SK-N-SH treated with all-trans-retinoic acid at 6 μM for 48 hours (cell line): ENCODE measurements at regions not wholly inside any gene's neighbourhood (a gene's known extent, or its start where the extent isn't known, plus 50 kb on each side); places are given as distances from the start of the nearest gene placed in this dataset.

Source experiments
- ATAC-seq: fragments of 200-7000 bp; cut with Tn5 transposase; 3 replicates; pipeline ENCODE4 v1.9.1; 2020; ENCODE audit warnings: mild to moderate bottlenecking, moderate library complexity
- ARNTL ChIP-seq: fragments of 450-650 bp; formaldehyde crosslinking; IDR thresholded peaks from 2 replicates; pipeline ENCODE4 v1.5.0; 2020; ENCODE audit warnings: low read depth, mild to moderate bottlenecking, moderate library complexity, borderline replicate concordance
- BACH2 ChIP-seq: fragments of 250-450 bp; sonication (Bioruptor Pico); IDR thresholded peaks from 2 replicates; pipeline ENCODE4 v1.9.0; 2021; ENCODE audit warnings: mild to moderate bottlenecking, borderline replicate concordance
- CREB5 ChIP-seq: fragments of 250-450 bp; sonication (Bioruptor Pico); IDR thresholded peaks from 2 replicates; pipeline ENCODE4 v1.5.1; 2020; ENCODE audit warnings: low read depth, mild to moderate bottlenecking, moderate library complexity
- CSDC2 ChIP-seq: fragments of 250-450 bp; sonication (Bioruptor Pico); IDR thresholded peaks from 2 replicates; pipeline ENCODE4 v1.5.0; 2020; ENCODE audit warnings: mild to moderate bottlenecking, moderate library complexity
- CSRNP3 ChIP-seq: fragments of 250-450 bp; sonication (Bioruptor Pico); IDR thresholded peaks from 2 replicates; pipeline ENCODE4 v1.5.1; 2021; ENCODE audit warnings: mild to moderate bottlenecking, moderate library complexity
- ESRRG ChIP-seq: fragments of 250-450 bp; sonication (Bioruptor Pico); IDR thresholded peaks from 2 replicates; pipeline ENCODE4 v1.6.1; 2021; ENCODE audit warnings: mild to moderate bottlenecking
- OSR1 ChIP-seq: fragments of 250-450 bp; sonication (Bioruptor Pico); IDR thresholded peaks from 2 replicates; pipeline ENCODE4 v1.8.0; 2022; ENCODE audit warnings: moderate library complexity, mild to moderate bottlenecking, inconsistent platforms
- PATZ1 ChIP-seq: fragments of 250-450 bp; sonication (Bioruptor Pico); IDR thresholded peaks from 2 replicates; pipeline ENCODE4 v1.8.0; 2020; ENCODE audit warnings: mild to moderate bottlenecking, moderate library complexity, borderline replicate concordance
- PPARA ChIP-seq: fragments of 250-450 bp; sonication (Bioruptor Pico); IDR thresholded peaks from 2 replicates; pipeline ENCODE4 v1.5.0; 2020; ENCODE audit warnings: mild to moderate bottlenecking, borderline replicate concordance
- TSHZ2 ChIP-seq: fragments of 250-450 bp; sonication (Bioruptor Pico); IDR thresholded peaks from 2 replicates; pipeline ENCODE4 v1.5.0; 2020; ENCODE audit warnings: mild to moderate bottlenecking, moderate library complexity
- ZC3H10 ChIP-seq: fragments of 250-450 bp; sonication (Bioruptor Pico); IDR thresholded peaks from 2 replicates; pipeline ENCODE4 v1.5.1; 2021; ENCODE audit warnings: mild to moderate bottlenecking, moderate library complexity
- ZFP3 ChIP-seq: fragments of 250-450 bp; sonication (Bioruptor Pico); IDR thresholded peaks from 2 replicates; pipeline ENCODE4 v1.5.0; 2020; ENCODE audit warnings: mild to moderate bottlenecking, moderate library complexity
- ZNF565 ChIP-seq: fragments of 450-650 bp; formaldehyde crosslinking; conservative IDR thresholded peaks from 2 replicates; pipeline ENCODE4 v1.5.0; 2020; ENCODE audit warnings: low read depth, mild to moderate bottlenecking, moderate library complexity
- ZNF8 ChIP-seq: fragments of 450-650 bp; formaldehyde crosslinking; IDR thresholded peaks from 2 replicates; pipeline ENCODE4 v1.5.0; 2020; ENCODE audit warnings: mild to moderate bottlenecking, moderate library complexity
- TF ChIP-seq, protein P1 (sequence below): fragments of 250-450 bp; sonication (Bioruptor Pico); IDR thresholded peaks from 2 replicates; pipeline ENCODE4 v1.8.0; 2021; ENCODE audit warnings: low read depth, mild to moderate bottlenecking, moderate library complexity, borderline replicate concordance

GRCh38 chr7:69489533-69489932, 108.7 kb upstream of the AUTS2 start:
- ATAC-seq = no peak

GRCh38 chr7:69498671-69499070, 99.6 kb upstream of the AUTS2 start:
- no peak for ATAC-seq

More at GRCh38 chr7:69489533-69489932, 108.7 kb upstream of the AUTS2 start:
- TF ChIP-seq CSDC2 (no peak), PATZ1 (CRISPR knock-in tag) (no peak), ESRRG (CRISPR knock-in tag) (no peak), TSHZ2 (CRISPR knock-in tag) (no peak), ARNTL (no peak), ZNF565 (CRISPR knock-in tag) (no peak), ZNF8 (CRISPR knock-in tag) (no peak)
- TF ChIP-seq, protein P1, sequence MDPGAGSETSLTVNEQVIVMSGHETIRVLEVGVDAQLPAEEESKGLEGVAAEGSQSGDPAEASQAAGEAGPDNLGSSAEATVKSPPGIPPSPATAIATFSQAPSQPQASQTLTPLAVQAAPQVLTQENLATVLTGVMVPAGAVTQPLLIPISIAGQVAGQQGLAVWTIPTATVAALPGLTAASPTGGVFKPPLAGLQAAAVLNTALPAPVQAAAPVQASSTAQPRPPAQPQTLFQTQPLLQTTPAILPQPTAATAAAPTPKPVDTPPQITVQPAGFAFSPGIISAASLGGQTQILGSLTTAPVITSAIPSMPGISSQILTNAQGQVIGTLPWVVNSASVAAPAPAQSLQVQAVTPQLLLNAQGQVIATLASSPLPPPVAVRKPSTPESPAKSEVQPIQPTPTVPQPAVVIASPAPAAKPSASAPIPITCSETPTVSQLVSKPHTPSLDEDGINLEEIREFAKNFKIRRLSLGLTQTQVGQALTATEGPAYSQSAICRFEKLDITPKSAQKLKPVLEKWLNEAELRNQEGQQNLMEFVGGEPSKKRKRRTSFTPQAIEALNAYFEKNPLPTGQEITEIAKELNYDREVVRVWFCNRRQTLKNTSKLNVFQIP = no peak

DNA sequence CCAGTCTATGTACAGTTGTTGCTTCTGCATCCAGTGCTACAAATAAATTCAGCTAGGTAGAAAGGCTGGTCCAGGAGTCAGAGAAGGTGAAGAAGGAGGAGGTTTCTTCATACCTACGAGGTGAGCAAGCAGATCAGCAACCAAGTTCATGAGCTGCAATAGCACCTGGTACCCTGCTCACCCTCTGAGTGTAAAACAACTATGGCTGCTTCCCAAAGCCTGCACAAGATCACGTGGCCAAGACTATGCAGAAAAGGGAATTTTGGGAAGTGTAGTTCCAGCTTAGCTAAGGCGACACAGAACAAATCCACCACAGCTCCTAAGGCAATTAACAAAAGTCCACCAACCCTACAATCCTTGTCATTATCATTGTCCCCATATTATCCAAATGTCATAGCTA, 95.9 kb upstream of the AUTS2 start:
- peak; percentile 77 for ATAC-seq
- no peak for TF ChIP-seq ZFP3 (CRISPR knock-in tag)
- TF ChIP-seq, protein P1 = no peak
- TF ChIP-seq CSRNP3 (CRISPR knock-in tag) = no peak
- TF ChIP-seq PPARA (CRISPR knock-in tag) = no peak
- no peak for TF ChIP-seq ARNTL
- no peak for TF ChIP-seq BACH2 (CRISPR knock-in tag)
- TF ChIP-seq PATZ1 (CRISPR knock-in tag) = no peak
- no peak for TF ChIP-seq CREB5

More at GRCh38 chr7:69498671-69499070, 99.6 kb upstream of the AUTS2 start:
- TF ChIP-seq ARNTL (no peak), OSR1 (CRISPR knock-in tag) (no peak), ZC3H10 (no peak), ZNF8 (CRISPR knock-in tag) (no peak), PATZ1 (CRISPR knock-in tag) (no peak)
- TF ChIP-seq, protein P1 = no peak
